ENCODE measurements at regions not wholly inside any gene's neighbourhood (a gene's known extent, or its start where the extent isn't known, plus 50 kb on each side); places are given as distances from the start of the nearest gene placed in this dataset.
A peak's percentile ranks its signal among the peaks of the same experiment; 100 is the strongest.
"Not testable (repeated sequence)": the region's sequence is repeated elsewhere in the genome, so short reads cannot be mapped to it uniquely, and the experiment has no call there.

DNA sequence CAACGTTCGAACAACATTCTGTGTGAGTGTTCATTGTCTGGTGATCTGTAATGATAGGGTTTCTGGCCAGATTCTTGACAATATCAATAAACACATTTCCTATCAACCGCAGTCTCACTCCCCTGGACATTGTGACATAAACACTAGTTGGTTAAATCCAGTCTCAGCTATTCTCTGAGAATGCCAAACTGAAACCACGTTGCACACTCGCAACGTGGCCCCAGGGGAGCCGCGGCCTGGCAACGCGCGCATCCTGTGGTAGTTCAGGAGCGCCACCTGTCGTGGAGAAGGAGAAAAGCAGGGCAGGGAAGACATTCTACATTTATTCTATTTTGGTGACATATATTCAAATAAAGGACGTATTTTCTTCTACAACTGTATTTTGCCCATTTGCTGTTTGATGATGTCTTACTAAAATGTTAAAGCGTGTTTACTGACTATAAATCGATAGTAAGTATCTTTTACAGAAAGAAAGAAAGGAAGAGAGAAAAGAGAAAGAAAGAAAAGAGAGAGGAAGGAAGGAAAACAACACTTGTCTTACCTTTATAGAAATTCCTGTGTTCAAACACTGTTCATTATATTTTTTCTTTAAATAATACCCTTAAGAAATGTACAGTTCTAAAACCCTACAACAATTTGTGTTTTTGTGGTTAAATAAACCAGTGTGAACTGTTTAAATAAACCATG lies 738.3 kb upstream of the FRG1 start:
- peak; percentile 44 for DNase-seq

DNA sequence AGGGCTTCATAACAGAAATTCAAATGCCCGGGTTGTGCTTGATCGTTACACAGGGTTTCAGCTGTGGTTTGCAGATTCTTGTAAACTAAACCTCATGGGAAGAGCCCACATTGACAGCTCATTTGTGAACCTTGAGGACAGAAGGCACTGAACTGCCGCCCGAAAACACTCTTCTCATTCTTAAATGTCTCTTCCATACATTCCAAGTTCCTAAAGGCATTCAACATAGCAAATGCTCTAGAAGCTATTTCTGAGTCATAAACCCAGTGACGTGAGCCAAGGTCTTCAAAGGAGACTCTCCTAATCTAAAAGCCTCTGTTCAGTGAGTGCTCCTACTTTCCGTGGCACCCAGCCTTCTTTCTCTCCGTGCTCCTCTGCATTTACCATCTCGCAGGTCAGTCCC lies 737.8 kb upstream of the FRG1 start:
- DNase-seq = peak; percentile 26

DNA sequence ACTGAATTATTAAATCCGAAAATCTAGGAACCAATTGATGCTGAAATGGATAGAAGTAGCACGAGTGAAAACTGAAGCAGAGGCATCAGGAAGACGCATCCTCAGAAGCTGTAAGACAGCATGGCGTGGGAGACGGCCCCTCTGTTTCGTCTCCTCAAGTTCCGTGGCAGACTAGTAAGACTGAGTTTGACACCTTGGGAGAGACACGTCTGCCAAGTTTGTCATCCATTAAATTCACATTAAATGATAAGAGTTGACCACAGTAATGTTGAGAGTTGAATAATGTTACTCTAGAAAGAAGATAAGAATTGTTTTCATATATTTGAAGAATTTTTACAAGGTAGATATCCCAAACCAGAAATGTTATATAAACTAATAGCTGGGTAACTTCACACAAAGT lies 736.1 kb upstream of the FRG1 start:
- DNase-seq = no peak

DNA sequence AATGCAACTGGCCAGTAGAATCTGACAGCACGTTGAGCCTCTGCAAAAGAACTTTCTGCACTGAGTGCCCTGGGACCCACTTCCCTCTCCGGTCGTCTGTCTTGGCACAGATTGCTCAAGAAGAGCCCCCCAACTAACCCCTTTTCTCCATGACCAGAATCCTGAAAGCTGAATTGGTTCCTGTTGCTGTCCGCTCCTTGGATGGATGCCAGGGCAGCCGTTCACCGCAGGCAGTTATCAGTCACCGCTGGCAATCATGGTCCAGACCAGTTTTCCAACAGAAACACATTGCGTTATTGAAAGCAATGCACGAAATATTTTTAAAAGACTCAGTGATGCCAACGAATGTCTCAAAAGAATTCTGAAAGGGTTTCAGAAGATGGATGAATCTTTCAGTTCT lies 733.7 kb upstream of the FRG1 start:
- DNase-seq = no peak

DNA sequence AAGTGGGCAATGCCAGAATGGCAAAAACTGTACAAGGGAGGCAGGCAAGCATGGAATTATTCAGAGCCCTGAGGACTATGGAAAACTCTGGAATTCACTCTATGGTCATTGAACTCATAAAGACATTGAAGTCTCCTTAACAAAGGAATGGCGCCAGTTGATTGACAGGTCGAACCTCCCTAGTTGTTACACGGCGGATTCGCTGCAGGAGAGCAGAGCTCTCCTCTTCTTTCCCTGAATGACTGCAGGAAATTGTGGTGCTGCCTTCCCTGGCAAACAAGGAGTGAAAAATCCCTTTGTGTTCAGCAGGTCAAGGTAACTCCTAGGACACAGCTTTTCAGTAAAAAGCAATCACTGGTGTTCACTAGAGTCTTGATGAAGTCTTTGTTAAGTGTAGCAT lies 732.8 kb upstream of the FRG1 start:
- no peak for DNase-seq

DNA sequence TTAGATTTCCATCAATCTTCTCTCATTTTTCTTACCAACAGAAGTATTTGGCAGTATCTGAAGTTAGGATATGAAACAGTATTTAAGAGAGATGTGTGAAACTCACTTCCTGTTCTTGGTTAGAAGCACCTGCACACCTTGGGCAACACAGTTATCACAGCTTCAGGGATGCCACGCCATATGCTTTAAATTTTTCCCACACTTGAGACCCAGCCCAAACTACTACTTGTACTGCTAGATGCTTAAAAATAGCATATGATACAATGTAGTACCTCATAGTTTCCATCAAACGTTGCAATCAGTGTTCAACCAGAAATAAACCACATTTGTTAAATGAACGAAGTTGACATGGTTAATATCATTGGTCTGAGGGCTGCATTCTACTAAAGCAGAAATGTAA lies 725.1 kb upstream of the FRG1 start:
- DNase-seq = no peak

DNA sequence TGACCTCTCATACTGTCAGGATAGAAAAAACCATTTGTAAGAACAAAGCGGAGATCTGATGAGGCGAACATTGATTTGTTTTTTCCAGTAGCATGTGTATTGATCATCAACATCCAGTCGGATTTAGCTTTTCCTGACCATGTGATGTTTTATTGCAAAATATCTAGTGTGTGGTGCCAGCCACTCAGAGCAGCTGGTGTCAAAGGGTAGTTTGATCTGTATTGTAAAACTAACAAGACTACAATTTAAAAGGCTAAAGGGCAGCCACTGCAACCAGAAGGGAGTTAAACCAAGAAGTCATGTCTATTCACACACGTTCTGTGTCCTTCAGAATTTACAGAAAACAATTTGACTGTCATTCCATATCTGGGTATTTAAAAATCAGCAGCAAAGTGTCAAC lies 719.0 kb upstream of the FRG1 start:
- DNase-seq = no peak

DNA sequence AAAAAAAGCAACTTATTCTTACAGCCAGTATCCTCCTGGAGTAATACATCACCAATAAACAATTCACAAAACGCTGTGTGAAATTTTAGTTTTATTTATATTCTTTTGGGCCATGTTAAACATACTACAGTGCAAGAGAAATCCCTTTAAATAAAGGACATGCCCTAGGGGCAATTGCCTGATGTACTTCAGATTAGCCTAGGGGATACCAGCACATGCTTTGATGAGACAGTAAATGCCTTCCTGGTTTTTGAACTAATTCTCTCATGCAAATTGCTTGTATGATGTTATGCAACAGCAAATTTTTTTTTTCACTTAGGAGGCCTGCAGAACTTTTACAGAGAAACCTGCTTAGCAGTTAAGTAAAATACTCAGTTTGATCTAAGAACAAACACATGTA lies 711.9 kb upstream of the FRG1 start:
- no peak for DNase-seq

DNA sequence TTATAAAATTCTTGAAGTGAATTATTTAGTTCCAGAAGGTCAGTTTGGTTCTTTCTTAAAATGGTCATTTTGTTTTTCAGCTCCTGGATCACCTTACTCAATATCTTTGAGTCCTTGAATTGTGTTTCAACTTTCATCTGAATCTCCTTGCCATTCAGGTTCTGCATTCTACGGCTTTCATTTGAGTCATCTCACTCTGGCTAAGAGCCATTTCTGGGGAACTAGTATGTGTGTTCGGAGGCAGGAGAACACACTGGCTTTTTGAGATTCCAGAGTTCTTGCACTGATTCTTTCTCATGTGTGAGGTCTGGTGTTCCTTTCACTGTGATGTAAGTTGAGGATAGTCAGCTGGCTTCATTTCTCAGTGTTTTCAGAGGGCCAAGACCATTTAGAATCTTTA lies 708.4 kb upstream of the FRG1 start:
- DNase-seq = no peak

DNA sequence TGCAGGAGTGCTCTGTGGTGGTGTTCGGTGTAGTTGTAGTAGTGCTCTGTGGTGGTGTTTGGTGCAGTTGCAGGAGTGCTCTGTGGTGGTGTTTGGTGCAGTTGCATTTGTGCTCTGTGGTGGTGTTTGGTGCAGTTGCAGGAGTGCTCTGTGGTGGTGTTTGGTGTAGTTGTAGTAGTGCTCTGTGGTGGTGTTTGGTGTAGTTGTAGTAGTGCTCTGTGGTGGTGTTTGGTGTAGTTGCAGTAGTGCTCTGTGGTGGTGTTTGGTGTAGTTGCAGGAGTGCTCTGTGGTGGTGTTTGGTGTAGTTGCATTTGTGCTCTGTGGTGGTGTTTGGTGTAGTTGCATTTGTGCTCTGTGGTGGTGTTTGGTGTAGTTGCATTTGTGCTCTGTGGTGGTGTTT lies 706.9 kb upstream of the FRG1 start:
- not testable (repeated sequence) for DNase-seq

DNA sequence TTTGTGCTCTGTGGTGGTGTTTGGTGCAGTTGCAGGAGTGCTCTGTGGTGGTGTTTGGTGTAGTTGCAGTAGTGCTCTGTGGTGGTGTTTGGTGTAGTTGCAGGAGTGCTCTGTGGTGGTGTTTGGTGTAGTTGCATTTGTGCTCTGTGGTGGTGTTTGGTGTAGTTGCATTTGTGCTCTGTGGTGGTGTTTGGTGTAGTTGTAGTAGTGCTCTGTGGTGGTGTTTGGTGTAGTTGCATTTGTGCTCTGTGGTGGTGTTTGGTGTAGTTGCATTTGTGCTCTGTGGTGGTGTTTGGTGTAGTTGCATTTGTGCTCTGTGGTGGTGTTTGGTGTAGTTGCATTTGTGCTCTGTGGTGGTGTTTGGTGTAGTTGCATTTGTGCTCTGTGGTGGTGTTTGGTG lies 705.7 kb upstream of the FRG1 start:
- not testable (repeated sequence) for DNase-seq

DNA sequence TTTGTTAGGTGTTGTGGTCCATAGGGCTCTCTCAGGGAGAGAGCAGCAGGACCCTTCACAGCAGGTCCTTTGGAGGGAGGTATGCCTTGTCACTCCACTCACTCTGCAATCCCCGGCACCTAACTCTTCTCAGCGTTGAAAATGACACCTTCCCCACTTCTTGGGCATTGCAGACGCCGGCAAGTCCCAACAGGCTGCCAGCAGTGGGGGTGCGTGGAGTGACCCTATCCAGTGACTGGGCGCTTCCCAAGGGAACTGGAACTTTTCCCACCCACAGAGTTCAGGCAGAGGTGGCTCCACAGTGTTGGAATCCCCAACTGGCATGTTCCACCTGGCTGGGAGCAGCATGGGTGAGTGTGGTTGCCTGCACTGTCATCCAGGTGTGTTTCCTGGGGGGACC lies 705.1 kb upstream of the FRG1 start:
- no peak for DNase-seq

DNA sequence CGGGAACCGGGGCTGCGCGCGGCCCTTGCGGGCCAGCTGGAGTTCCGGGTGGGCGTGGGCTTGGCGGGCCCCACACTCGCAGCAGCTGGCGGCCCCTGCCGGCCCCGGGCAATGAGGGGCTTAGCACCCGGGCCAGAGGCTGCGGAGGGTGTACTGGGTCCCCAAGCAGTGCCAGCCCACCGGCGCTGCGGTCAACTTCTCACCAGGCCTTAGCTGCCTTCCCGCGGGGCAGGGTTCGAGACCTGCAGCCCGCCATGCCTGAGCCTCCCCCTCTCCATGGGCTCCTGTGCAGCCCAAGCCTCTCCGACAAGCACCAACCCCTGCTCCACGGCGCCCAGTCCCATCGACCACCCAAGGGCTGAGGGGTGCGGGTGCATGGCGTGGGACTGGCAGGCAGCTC lies 704.4 kb upstream of the FRG1 start:
- DNase-seq = not testable (repeated sequence)

DNA sequence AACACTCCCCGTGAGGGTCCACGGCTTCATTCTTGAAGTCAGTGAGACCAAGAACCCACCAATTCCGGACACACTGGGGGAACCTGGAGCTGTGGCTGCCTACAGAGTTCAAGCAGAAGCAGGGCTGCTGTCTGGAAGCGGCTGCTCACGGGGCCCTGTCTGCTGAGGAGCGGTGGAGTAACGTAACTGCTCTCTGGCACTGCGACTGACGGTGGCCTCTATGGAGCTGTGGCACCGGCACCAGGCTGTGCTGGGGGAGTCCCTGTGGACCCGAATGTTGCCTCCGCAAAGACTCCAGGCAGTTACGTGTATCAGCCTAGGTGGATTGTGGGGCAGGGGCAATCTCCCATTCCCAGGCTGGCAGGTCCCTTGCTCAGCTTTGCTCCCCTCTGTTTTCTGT lies 703.3 kb upstream of the FRG1 start:
- DNase-seq = no peak

DNA sequence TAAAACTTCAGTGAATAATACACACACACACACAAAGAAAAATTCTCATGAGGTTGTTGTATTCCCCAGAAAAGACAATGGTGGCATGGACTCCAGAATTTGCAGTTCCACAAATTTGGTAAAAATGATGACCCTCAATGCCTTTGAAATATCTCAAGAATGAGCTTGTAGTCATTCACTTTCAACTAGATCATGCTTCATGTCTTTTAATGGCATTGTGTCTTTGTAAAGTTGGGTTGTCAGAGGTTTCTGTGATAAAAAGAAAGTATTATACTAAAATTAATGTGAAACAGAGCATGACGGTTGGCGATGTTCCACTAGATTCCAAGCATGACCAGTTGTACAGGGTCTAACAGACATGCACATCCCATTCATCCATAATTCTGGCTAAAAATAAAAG lies 685.0 kb upstream of the FRG1 start:
- no peak for DNase-seq

DNA sequence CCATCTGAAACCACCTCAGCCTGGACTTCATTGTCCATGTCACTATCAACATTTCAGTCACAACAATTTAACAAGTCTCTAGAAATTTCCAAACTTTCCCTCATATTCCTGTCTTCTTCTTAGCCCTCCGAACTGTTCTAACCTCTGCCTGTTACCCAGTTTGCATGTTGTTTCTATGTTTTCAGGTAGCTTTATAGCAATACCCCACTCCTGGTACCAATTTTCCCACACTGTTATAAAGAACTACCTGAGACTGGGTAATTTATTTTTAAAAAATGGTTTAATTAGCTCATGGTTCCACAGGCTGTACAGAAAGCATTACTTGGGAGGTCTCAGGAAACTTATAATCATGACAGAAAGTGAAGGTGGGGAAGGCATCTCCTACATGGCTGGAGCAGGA lies 679.2 kb upstream of the FRG1 start:
- no peak for DNase-seq

DNA sequence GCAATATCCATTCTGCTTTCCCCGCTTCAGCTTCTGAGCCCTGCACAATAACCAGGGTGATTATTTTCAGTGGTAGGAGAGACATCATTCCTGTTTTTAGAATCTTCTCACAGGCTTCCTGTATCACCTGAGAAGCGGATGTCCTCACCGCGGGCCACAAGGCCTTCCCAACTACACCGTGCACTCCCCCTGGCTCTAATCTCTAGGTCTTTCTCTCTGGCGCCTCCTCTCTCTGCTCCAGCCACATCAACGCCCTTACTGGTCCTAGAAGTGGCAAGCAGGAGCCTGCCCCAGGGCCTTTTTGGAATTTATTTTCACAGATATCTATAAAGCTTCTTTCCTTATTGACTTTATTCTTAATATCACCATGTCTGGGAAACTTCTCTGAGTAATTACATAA lies 675.2 kb upstream of the FRG1 start:
- no peak for DNase-seq

DNA sequence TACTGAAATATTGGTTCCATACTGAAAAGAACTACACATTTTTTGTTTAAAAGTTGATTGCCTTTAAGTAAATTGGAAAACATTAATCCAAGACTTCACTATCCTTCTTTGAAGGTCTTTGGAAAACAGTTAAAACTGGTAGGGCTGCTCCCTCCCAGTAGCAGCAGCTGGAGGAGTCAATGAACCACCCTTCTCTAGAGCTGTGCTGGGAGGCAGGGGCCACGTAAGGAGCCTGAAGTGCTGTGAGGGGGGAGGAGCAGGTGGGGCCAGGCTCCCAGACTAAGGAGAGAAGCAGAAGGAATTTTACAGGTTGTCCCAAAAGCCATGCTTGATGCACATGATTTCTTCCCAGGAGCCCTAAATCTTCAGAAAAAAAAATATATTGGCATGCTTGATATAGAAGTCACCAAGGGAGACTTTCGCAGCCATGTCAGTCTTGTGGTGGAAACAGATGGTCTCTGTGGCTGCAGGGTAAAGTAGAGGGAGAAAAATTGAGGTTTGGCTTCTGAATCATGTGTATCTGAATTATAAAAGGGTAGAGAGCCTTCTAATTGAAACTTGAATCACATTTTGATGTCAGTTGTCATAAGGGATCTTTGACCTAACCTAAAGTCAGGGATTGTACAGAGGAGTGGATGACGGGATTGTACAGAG lies 673.2 kb upstream of the FRG1 start:
- no peak for DNase-seq

DNA sequence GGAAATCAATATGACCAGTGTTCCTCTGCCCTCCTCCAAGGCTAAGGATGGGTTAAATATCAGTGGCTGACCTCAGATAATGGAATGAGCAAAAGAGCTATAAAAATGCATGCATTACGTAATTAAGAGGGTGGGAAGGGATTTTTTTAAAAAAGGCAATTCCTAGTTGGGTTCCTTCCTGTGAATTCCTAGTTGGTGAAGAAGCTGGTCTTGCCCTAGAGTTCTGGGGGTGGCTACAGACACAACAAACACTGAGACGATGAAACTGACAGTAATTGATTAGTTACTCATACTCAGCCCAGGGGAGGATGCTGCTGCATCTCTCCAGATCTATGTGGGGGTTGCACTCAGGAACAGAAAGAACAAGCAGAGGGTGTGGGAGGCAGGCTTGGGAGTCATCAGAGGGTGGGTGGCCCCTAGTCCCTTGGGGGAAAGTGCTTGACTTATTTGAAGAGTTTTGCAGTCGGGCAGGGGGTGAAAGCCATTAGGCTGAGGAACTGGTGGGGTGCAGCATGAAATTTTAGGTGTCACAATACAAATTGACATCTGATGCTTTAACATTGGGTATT lies 662.0 kb upstream of the FRG1 start:
- no peak for DNase-seq

DNA sequence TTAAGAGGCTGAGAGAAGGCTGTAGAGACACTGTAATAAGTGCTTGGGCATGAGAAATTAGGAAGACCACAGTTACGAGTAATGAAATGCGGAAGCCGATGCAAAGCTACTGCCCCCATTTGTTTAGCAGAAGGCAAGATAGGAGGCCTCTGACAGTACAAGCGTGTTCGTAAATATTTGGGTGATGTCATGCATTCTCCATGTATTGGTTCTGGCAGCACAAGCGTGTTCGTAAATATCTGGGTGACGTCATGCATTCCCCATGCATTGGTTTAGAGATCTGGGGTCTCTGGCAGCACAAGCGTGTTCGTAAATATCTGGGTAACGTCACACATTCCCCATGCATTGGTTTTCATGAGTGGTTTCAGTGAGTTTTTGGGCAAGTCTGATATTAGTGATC lies 661.5 kb upstream of the FRG1 start:
- DNase-seq = peak; percentile 93

DNA sequence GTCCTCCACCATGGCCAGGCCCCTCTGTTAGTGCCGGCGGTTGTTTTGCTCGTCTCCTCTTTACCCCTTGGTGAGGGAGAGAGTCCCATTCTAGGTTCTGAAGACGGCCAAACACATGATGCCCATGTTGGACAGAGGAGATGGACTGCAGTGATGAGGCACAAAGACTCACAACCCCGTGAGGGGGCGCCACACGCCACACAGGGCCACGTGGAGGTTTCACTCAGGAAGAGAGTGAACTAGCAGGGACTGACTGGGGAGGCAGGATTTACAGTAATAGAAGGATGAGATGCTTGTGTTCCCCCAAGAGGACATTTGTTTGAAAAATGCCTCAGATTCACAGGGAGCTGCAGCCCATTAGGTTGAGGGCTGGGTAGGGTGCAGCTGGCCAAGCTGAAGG lies 655.3 kb upstream of the FRG1 start:
- no peak for DNase-seq

DNA sequence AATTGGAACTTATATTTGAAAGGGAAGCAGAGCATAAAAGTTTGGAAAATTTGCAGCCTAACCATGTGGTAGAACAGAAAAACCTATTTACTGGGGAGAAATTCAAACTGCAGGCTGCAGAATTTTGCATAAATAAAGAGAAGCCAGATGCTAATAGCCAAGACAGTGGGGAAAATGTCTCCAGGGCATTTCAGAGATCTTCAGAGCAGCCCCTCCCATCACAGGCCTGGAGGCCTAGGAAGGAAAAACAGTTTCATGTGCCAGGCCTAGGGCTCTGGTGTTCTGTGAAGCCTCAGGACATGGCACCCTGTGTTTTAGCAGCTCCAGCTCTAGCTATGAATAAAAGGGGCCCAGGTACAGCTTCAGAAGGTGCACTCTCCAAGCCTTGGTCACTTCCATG lies 648.7 kb upstream of the FRG1 start:
- DNase-seq = no peak

DNA sequence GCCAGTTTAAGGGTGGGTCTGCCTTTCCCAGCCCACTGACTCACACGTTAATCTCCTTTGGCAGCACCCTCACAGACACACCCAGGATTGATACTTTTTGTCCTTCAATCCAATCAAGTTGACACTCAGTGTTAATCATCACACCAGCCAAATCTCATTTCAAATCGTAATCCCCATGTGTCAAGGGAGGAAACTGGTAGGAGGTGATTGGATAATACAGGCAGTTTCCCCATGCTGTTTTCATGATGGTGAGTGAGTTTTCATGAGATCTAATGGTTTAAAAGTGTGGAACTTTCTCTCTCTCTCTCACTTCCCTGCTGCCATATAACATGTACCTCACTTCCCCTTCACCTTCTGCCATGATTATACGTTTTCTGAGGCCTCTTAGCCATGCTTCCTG lies 647.2 kb upstream of the FRG1 start:
- no peak for DNase-seq

DNA sequence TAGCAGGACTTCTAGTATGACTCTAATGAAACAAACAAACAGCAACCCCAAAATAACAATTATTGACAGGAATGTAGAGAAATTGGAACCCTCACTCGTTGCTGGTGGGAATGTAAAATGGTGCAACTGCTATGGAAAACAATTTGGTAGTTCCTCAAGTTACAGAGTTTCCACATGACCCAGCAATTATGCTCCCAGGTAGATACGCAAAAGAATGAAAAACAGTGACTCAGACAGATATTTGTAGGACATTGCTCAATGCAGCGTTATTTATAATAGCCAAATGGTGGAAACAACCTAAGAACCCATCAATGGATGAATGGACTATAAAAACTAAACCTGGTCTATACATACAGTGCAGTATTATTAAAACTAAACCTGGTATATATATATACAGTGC lies 646.1 kb upstream of the FRG1 start:
- no peak for DNase-seq

Measured in skin of body (tissue), 1 donor.